H9 (cell line): ENCODE measurements at regions not wholly inside any gene's neighbourhood (a gene's known extent, or its start where the extent isn't known, plus 50 kb on each side); places are given as distances from the start of the nearest gene placed in this dataset.

Source experiments
- DNase-seq: peaks from one replicate; pipeline ENCODE4 v3.0.0-alpha.2; 2017
- H2AFZ ChIP-seq: one replicate; pipeline ENCODE4 v1.6.1; 2013; ENCODE audit warnings: mild to moderate bottlenecking, low read length, control low read depth, moderate library complexity
- H2AK5ac ChIP-seq: 2 replicates; pipeline ENCODE4 v1.6.1; 2013; ENCODE audit warnings: low read length, control low read depth, mixed read lengths; ENCODE audit not compliant: insufficient read length
- H2BK120ac ChIP-seq: one replicate; pipeline ENCODE4 v1.6.1; 2013; ENCODE audit warnings: low read depth, mild to moderate bottlenecking, low read length, control low read depth, inconsistent platforms; ENCODE audit not compliant: poor library complexity, severe bottlenecking
- H2BK12ac ChIP-seq: 2 replicates; pipeline ENCODE4 v1.6.1; 2013; ENCODE audit warnings: low read length, control low read depth, mixed read lengths, low read depth; ENCODE audit not compliant: insufficient read length
- H2BK15ac ChIP-seq: 2 replicates; pipeline ENCODE4 v1.6.1; 2013; ENCODE audit warnings: low read depth, low read length, control low read depth
- H2BK20ac ChIP-seq: one replicate; pipeline ENCODE4 v1.6.1; 2013; ENCODE audit warnings: low read depth, mild to moderate bottlenecking, low read length, control low read depth, inconsistent platforms; ENCODE audit not compliant: poor library complexity, severe bottlenecking
- H2BK5ac ChIP-seq: 2 replicates; pipeline ENCODE4 v1.6.1; 2013; ENCODE audit warnings: low read length, control low read depth, mixed read lengths; ENCODE audit not compliant: insufficient read length
- H3K14ac ChIP-seq: 2 replicates; pipeline ENCODE4 v1.6.1; 2013; ENCODE audit warnings: low read length, control low read depth; ENCODE audit not compliant: insufficient read depth
- H3K18ac ChIP-seq: 2 replicates; pipeline ENCODE4 v1.6.1; 2013; ENCODE audit warnings: low read depth, mild to moderate bottlenecking, mixed read lengths, low read length, control low read depth; ENCODE audit not compliant: insufficient read length
- H3K23ac ChIP-seq: 2 replicates; pipeline ENCODE4 v1.6.1; 2013; ENCODE audit warnings: low read length, control low read depth, mixed read lengths, low read depth; ENCODE audit not compliant: insufficient read length
- H3K23me2 ChIP-seq: 2 replicates; pipeline ENCODE4 v1.6.1; 2013; ENCODE audit warnings: low read depth, mild to moderate bottlenecking, mixed read lengths, low read length, control low read depth; ENCODE audit not compliant: insufficient read length, poor library complexity, severe bottlenecking
- H3K27ac ChIP-seq: 2 replicates; pipeline ENCODE4 v1.5.1; 2013; ENCODE audit warnings: low read length, control low read depth, mixed read lengths, low read depth; ENCODE audit not compliant: insufficient read length
- H3K27me3 ChIP-seq: 2 replicates; pipeline ENCODE4 v1.6.1; 2013; ENCODE audit warnings: low read length, control low read depth, inconsistent platforms; ENCODE audit not compliant: insufficient read depth
- H3K4ac ChIP-seq: 2 replicates; pipeline ENCODE4 v1.6.1; 2013; ENCODE audit warnings: low read depth, mild to moderate bottlenecking, control low read depth, inconsistent platforms, low read length, moderate library complexity
- H3K4me1 ChIP-seq: 2 replicates; pipeline ENCODE4 v1.6.1; 2013; ENCODE audit warnings: low read length, control low read depth, inconsistent platforms; ENCODE audit not compliant: insufficient read depth
- H3K4me2 ChIP-seq: 2 replicates; pipeline ENCODE4 v1.6.1; 2013; ENCODE audit warnings: low read length, control low read depth, mixed read lengths; ENCODE audit not compliant: insufficient read length, insufficient read depth
- H3K56ac ChIP-seq: 2 replicates; pipeline ENCODE4 v1.6.1; 2013; ENCODE audit warnings: low read depth, mild to moderate bottlenecking, mixed read lengths, low read length, control low read depth; ENCODE audit not compliant: insufficient read length
- H3K79me1 ChIP-seq: 2 replicates; pipeline ENCODE4 v1.6.1; 2013; ENCODE audit warnings: low read depth, mild to moderate bottlenecking, moderate library complexity, low read length, control low read depth, inconsistent platforms; ENCODE audit not compliant: insufficient read depth, poor library complexity, severe bottlenecking
- H3K79me2 ChIP-seq: 2 replicates; pipeline ENCODE4 v1.6.1; 2013; ENCODE audit warnings: low read length, control low read depth, inconsistent platforms; ENCODE audit not compliant: insufficient read depth
- H3K9ac ChIP-seq: 2 replicates; pipeline ENCODE4 v1.6.1; 2013; ENCODE audit warnings: low read length, control low read depth, mixed read lengths; ENCODE audit not compliant: insufficient read length; ENCODE audit errors: extremely low read depth
- H3K9me3 ChIP-seq: one replicate; pipeline ENCODE4 v1.6.1; 2013; ENCODE audit warnings: low read depth, low read length, inconsistent platforms; ENCODE audit not compliant: control insufficient read depth
- H3T11ph ChIP-seq: one replicate; pipeline ENCODE4 v1.6.1; 2013; ENCODE audit warnings: mild to moderate bottlenecking, low read length, control low read depth, inconsistent platforms
- H4K20me1 ChIP-seq: one replicate; pipeline ENCODE4 v1.6.1; 2013; ENCODE audit not compliant: control insufficient read depth, insufficient read length, insufficient read depth
- H4K5ac ChIP-seq: 2 replicates; pipeline ENCODE4 v1.6.1; 2013; ENCODE audit warnings: low read depth, mild to moderate bottlenecking, mixed read lengths, low read length, control low read depth; ENCODE audit not compliant: insufficient read length
- H4K8ac ChIP-seq: replicated peaks from 2 replicates; pipeline ENCODE4 v1.6.1; 2013; ENCODE audit warnings: low read length, control low read depth, mixed read lengths, low read depth; ENCODE audit not compliant: insufficient read length
- H4K91ac ChIP-seq: 2 replicates; pipeline ENCODE4 v1.6.1; 2013; ENCODE audit warnings: low read depth, mild to moderate bottlenecking, moderate library complexity, mixed read lengths, low read length, control low read depth; ENCODE audit not compliant: insufficient read length
- H3K27ac Mint-ChIP-seq, 3 experiments: 2 replicates in 2 of 3; 3 replicates in 1 of 3; pipeline ENCODE4 v1.8.0; 2020 to 2021; ENCODE audit warnings: mixed read lengths in 3 of 3, mild to moderate bottlenecking in 1 of 3, moderate library complexity in 1 of 3
- H3K27me3 Mint-ChIP-seq: 2 replicates; pipeline ENCODE4 v1.8.0; 2021; ENCODE audit warnings: low read depth, mild to moderate bottlenecking, moderate library complexity, mixed read lengths
- H3K36me3 Mint-ChIP-seq, 3 experiments: 2 replicates in 2 of 3; 3 replicates in 1 of 3; pipeline ENCODE4 v1.8.0; 2020 to 2021; ENCODE audit warnings: low read depth in 3 of 3, mixed read lengths in 3 of 3; ENCODE audit not compliant: insufficient read depth in 1 of 3
- H3K4me1 Mint-ChIP-seq, 2 experiments: 2 replicates each; pipeline ENCODE4 v1.8.0; 2020; ENCODE audit warnings: mixed read lengths in 2 of 2
- H3K4me3 Mint-ChIP-seq, 2 experiments: 2 replicates in 1 of 2; 3 replicates in 1 of 2; pipeline ENCODE4 v1.8.0; 2020 to 2021; ENCODE audit warnings: mild to moderate bottlenecking in 2 of 2, mixed read lengths in 2 of 2, moderate library complexity in 1 of 2
- H3K9me3 Mint-ChIP-seq, 2 experiments: 2 replicates in 1 of 2; 3 replicates in 1 of 2; pipeline ENCODE4 v1.8.0; 2020; ENCODE audit warnings: mild to moderate bottlenecking in 2 of 2, mixed read lengths in 2 of 2, moderate library complexity in 1 of 2
- CTCF ChIP-seq: fragments of 200-600 bp; sonication (generic); conservative IDR thresholded peaks from 3 replicates; pipeline ENCODE4 v1.8.0; 2021; ENCODE audit warnings: antibody characterized with exemption, mild to moderate bottlenecking
- WGBS: extraction: QIAGEN DNeasy Blood & Tissue Kit; methylation state at CpG from one replicate; pipeline ENCODE4 v1.1.7; 2013; ENCODE audit warnings: missing lambda C conversion rate, low lambda C conversion rate, mixed read lengths; ENCODE audit not compliant: insufficient read length; ENCODE audit errors: extremely low coverage; 5-methylcytosine and 5-hydroxymethylcytosine counted together

GRCh38 chr17:54307351-54307750 lies 484.6 kb downstream of the KIF2B start:
- 0 out of 4 replicates have a peak, but pooled peaks cover 0 to 5% of the 10 kb centered on the region in 2 experiments for H3K4me1 Mint-ChIP-seq
- no CpG with 5 or more reads among the region's 5 CpGs for WGBS
- no peak overlapping the region for H2BK5ac ChIP-seq
- no peak for TF ChIP-seq CTCF
- no peak overlapping the region for H3K23ac ChIP-seq
- H3K27me3 ChIP-seq: no peaks in the 10 kb centered on the region
- no peak overlapping the region for H3K4ac ChIP-seq
- H2AK5ac ChIP-seq: no peak overlapping the region
- no peak overlapping the region for H4K5ac ChIP-seq
- H3K14ac ChIP-seq: no peak overlapping the region
- H4K91ac ChIP-seq: no peak overlapping the region
- no peak overlapping the region for H3K27ac Mint-ChIP-seq
- no peaks in the 10 kb centered on the region; a peak in 1 of 7 replicates for H3K36me3 Mint-ChIP-seq
- no peak overlapping the region for H4K8ac ChIP-seq
- no peak overlapping the region for H3K27ac ChIP-seq
- no peak overlapping the region for H3K4me2 ChIP-seq
- no peaks in the 10 kb centered on the region for H3K9me3 ChIP-seq
- H3K79me2 ChIP-seq: no peaks in the 10 kb centered on the region
- H3K23me2 ChIP-seq: no peaks in the 10 kb centered on the region
- H2BK15ac ChIP-seq: no peak overlapping the region
- H3K9me3 Mint-ChIP-seq: no peaks in the 10 kb centered on the region
- H3K56ac ChIP-seq: no peak overlapping the region
- H3K9ac ChIP-seq: no peak overlapping the region
- no peak overlapping the region for H3T11ph ChIP-seq
- H3K79me1 ChIP-seq: no peaks in the 10 kb centered on the region
- H4K20me1 ChIP-seq: no peaks in the 10 kb centered on the region
- H2BK20ac ChIP-seq: no peak overlapping the region
- no peaks in the 10 kb centered on the region for H3K27me3 Mint-ChIP-seq
- no peak overlapping the region for H3K4me3 Mint-ChIP-seq
- H2AFZ ChIP-seq: no peak overlapping the region
- no peak overlapping the region for H2BK120ac ChIP-seq
- H2BK12ac ChIP-seq: no peak overlapping the region
- no peak overlapping the region for H3K18ac ChIP-seq
- no peaks in the 10 kb centered on the region for H3K4me1 ChIP-seq
- no peak for DNase-seq
